Esophagus squamous epithelium (tissue), 5 donors: ENCODE measurements at regions not wholly inside any gene's neighbourhood (a gene's known extent, or its start where the extent isn't known, plus 50 kb on each side); places are given as distances from the start of the nearest gene placed in this dataset.

Experiments
- DNase-seq: peaks from one replicate; lab custom pipeline; 2025; lab: John Stamatoyannopoulos, UW
- H3K27ac ChIP-seq, 4 donors: fragments of 200-600 bp; sonication (generic); one replicate each; pipeline ENCODE4 v1.5.1; 2016 to 2019; ENCODE audit warnings: mild to moderate bottlenecking in 1 of 4
- H3K27me3 ChIP-seq, 4 donors: fragments of 200-600 bp; sonication (generic); 1 replicate in 3 of 4; 2 replicates in 1 of 4; pipeline versions ENCODE4 v1.5.1 to v1.6.0; 2017 to 2021; ENCODE audit warnings: antibody characterized with exemption in 1 of 4
- H3K36me3 ChIP-seq, 3 donors: fragments of 200-600 bp; sonication (generic); one replicate each; pipeline ENCODE4 v1.5.1; 2016 to 2019
- H3K4me1 ChIP-seq, 3 donors: fragments of 200-600 bp; sonication (generic); one replicate each; pipeline ENCODE4 v1.5.1; 2017 to 2019
- H3K4me3 ChIP-seq, 4 donors: fragments of 200-600 bp; sonication (generic); 1 replicate in 3 of 4; 2 replicates in 1 of 4; pipeline ENCODE4 v1.5.1; 2016 to 2019; ENCODE audit warnings: mild to moderate bottlenecking in 2 of 4, moderate library complexity in 1 of 4
- H3K9me3 ChIP-seq, 3 donors: fragments of 200-600 bp; sonication (generic); one replicate each; pipeline ENCODE4 v1.5.1; 2016 to 2019
- CTCF ChIP-seq, 6 experiments: fragments of 450-650 bp in 4 of 6; fragments of 200-600 bp in 2 of 6; sonication (generic) in 2 of 6; IDR thresholded peaks; one replicate each; pipeline ENCODE4 v1.5.1; 2016 to 2019; ENCODE audit warnings: antibody characterized with exemption in 6 of 6, mild to moderate bottlenecking in 4 of 6, moderate library complexity in 4 of 6
- POLR2A ChIP-seq, 4 donors: fragments of 450-650 bp; IDR thresholded peaks; one replicate each; pipeline ENCODE4 v1.6.1; 2017; ENCODE audit warnings: antibody characterized with exemption in 4 of 4, mild to moderate bottlenecking in 4 of 4, moderate library complexity in 3 of 4
- WGBS, 2 donors: methylation state at CpG; one replicate each; pipeline ENCODE4 v1.1.5; 2018; 5-methylcytosine and 5-hydroxymethylcytosine counted together
- intact Hi-C: fragments of 100-400 bp; cut with DNase I; formaldehyde crosslinking; loops from one replicate; pipeline ENCODE4 v1.15.0; 2022
- donor health status: DM: yes; HTN: yes; CAD: no.

DNA sequence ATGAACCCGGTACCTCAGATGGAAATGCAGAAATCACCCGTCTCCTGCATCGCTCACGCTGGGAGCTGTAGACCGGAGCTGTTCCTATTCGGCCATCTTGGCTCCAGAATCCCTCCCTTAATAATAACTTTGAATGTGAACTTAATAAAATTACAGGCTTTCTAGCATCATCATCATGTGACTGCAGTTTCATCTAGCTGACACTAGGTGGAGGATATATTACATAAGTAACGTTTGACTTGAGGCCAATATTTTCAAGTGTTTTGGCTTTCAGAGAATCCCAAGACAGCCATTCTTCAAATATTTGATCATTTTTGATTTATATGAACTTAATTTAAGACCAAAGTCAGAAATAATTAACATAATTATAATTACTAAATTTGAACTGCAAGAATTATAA, 474.9 kb upstream of the CDH10 start:
- H3K4me1 ChIP-seq, result no peaks in the 10 kb centered on the region
- H3K27ac ChIP-seq, result no peak overlapping the region
- H3K36me3 ChIP-seq, result no peaks in the 10 kb centered on the region
- no peaks in the 10 kb centered on the region for H3K27me3 ChIP-seq
- peaks cover 0 to 7% (median 3%) of the 10 kb centered on the region in 3 donors for H3K9me3 ChIP-seq
- intact Hi-C loops, result no loop called here
- peak in 1 of 6 experiments; percentile 18 for TF ChIP-seq CTCF (IDR thresholded peaks at IDR 0.05)
- TF ChIP-seq POLR2A (IDR thresholded peaks at IDR 0.05), result no peak
- WGBS, 2 donors, result 80 to 87% methylated on average over 6 to 7 of the region's 7 CpGs
- no peak overlapping the region for H3K4me3 ChIP-seq
- no peak for DNase-seq

GRCh38 chr5:25107853-25108252, 463.1 kb upstream of the CDH10 start:
- intact Hi-C loops, result no loop called here
- WGBS, 2 donors, result 44 to 50% methylated on average over 4 of the region's 4 CpGs
- Histone ChIP-seq H3K27ac (no peak overlapping the region), H3K27me3 (no peaks in the 10 kb centered on the region), H3K4me1 (no peaks in the 10 kb centered on the region), H3K4me3 (no peak overlapping the region), H3K36me3 (no peaks in the 10 kb centered on the region), H3K9me3 (peaks cover 0 to 4% (median 0%) of the 10 kb centered on the region in 3 donors)
- no peak for DNase-seq
- no peak for TF ChIP-seq POLR2A (IDR thresholded peaks at IDR 0.05)
- no peak for TF ChIP-seq CTCF (IDR thresholded peaks at IDR 0.05)

DNA sequence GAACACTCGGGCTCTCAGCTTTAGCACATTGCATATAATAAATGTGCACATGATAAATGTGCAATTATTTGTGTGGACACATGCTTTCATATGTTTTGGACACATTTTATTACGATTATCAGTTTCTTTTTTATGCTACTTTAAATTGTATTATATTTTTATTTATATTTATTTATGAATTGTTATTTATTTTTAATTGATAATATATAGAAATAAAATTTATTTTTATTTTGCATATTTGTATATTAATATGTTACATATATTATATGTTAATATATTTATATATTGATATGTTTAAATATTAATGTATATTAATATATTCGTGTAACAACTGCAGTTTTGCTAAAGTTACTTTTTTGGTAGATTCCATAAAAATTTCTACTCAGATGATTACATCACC, 454.8 kb upstream of the CDH10 start:
- WGBS, 2 donors, result 63 to 65% methylated on average over 3 of the region's 3 CpGs
- Histone ChIP-seq H3K27me3 (no peaks in the 10 kb centered on the region), H3K4me3 (no peak overlapping the region), H3K9me3 (peaks cover 0 to 9% (median 0%) of the 10 kb centered on the region in 3 donors), H3K4me1 (no peaks in the 10 kb centered on the region), H3K27ac (no peak overlapping the region), H3K36me3 (no peaks in the 10 kb centered on the region)
- TF ChIP-seq POLR2A (IDR thresholded peaks at IDR 0.05), result no peak
- no peak for TF ChIP-seq CTCF (IDR thresholded peaks at IDR 0.05)
- DNase-seq, result no peak
- intact Hi-C loops, result no loop called here

- DNase-seq, result no peak
- Histone ChIP-seq H3K27me3 (no peaks in the 10 kb centered on the region), H3K36me3 (no peaks in the 10 kb centered on the region), H3K9me3 (peaks cover 0 to 6% (median 0%) of the 10 kb centered on the region in 3 donors), H3K4me3 (no peak overlapping the region), H3K27ac (no peak overlapping the region), H3K4me1 (no peaks in the 10 kb centered on the region)
- intact Hi-C loops, result no loop called here
- 69 to 88% methylated on average over 2 of the region's 2 CpGs for WGBS, 2 donors
- TF ChIP-seq CTCF (IDR thresholded peaks at IDR 0.05), result no peak
- TF ChIP-seq POLR2A (IDR thresholded peaks at IDR 0.05), result no peak
Measured at GRCh38 chr5:25095261-25095660, 450.5 kb upstream of the CDH10 start.

DNA sequence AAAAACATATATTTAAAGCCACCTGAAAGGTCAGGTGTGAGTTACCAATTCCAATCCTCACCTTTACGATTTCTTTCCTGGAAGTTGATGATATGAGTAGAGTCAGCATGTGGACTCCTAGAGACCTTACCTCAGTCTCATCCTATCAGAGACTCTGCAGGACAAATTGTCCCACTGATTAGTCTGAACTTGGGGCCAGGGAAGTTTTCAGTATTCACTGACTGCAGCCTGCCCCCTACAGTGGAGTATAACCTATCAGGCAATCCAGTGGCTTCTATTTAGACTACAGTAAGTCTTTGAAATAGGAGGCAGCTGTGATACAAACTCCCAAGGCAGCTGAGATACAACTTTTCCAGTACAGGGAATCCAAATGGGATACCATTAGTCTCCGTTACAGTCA, 449.4 kb upstream of the CDH10 start:
- 84 to 87% methylated on average over 2 of the region's 2 CpGs for WGBS, 2 donors
- TF ChIP-seq CTCF (IDR thresholded peaks at IDR 0.05) (no peak), POLR2A (IDR thresholded peaks at IDR 0.05) (no peak)
- intact Hi-C loops, result no loop called here
- Histone ChIP-seq H3K4me1 (no peaks in the 10 kb centered on the region), H3K4me3 (no peak overlapping the region), H3K9me3 (peaks cover 0 to 6% (median 0%) of the 10 kb centered on the region in 3 donors), H3K36me3 (no peaks in the 10 kb centered on the region), H3K27ac (no peak overlapping the region), H3K27me3 (no peaks in the 10 kb centered on the region)
- no peak for DNase-seq
